Retina (tissue), 1 donor: ENCODE measurements at regions not wholly inside any gene's neighbourhood (a gene's known extent, or its start where the extent isn't known, plus 50 kb on each side); places are given as distances from the start of the nearest gene placed in this dataset.
"Not testable (repeated sequence)": the region's sequence is repeated elsewhere in the genome, so short reads cannot be mapped to it uniquely, and the experiment has no call there.

ENCODE experiments used
- DNase-seq: peaks from one replicate; pipeline ENCODE4 v3.0.0-alpha.2; 2016

GRCh38 chr4:13763707-13764106 is 136.2 kb upstream of the BOD1L1 start:
- no peak for DNase-seq

DNA sequence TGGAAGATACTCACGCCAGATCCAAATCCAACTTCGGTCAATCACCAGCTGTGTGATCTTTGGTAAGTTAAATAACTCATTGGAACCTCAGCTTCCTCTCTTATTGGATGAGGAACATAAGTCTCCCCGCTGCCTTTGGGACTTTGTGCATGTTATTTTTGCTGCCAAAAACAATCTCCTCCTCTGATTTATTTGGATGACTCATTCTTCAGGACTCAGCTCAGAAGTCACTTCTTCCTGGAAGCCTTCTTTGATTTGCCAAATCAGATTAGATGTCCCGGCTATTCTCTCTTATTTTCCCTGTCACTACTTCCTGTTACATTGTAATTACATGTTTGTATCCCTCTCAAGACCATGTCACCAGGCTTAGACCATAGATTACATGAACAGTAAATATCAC is 138.0 kb upstream of the BOD1L1 start:
- no peak for DNase-seq

DNA sequence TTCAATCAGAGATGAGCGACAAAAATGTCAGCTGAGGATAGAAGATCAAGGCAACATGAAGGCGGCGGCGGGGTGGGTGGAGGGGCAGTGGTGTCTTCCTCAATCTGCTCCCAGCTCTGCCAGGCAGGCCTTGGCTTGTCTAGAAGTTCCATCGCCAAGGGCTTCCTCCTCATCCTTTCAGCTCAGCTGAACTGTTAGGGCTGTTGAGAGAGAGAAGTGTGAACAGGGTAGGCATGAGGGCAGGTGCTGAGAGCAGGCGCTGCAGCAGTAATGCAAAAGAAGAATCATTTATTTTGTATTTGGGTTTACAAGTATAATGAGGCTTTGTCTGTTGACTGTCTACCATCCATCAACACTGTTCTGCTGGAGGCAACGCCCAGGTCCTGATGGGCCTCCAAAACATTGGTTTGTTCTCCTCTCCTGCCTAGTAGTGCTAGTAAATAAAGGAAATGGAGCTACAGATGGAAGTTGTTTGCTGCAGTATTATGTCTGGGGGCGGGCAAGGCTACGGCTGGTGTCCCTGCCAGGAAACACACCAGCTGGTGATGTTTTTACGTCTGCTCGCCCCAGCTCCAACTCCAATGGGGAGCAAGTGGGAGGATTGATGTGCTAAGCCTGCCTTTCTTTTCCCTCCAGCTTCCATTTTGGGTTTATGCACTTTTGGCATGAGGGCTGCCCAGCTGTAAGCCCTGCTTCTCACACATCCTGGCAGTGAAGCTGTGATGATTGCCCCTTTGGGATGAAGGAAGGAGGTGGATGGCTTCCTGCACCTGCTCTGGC is 139.4 kb upstream of the BOD1L1 start:
- no peak for DNase-seq

- no peak for DNase-seq
Measured at GRCh38 chr4:13777341-13777740, 149.8 kb upstream of the BOD1L1 start.

- DNase-seq, result no peak
Measured at GRCh38 chr4:13778367-13778766, 150.8 kb upstream of the BOD1L1 start.

GRCh38 chr4:13782231-13782630 is 154.7 kb upstream of the BOD1L1 start:
- DNase-seq, result no peak

DNA sequence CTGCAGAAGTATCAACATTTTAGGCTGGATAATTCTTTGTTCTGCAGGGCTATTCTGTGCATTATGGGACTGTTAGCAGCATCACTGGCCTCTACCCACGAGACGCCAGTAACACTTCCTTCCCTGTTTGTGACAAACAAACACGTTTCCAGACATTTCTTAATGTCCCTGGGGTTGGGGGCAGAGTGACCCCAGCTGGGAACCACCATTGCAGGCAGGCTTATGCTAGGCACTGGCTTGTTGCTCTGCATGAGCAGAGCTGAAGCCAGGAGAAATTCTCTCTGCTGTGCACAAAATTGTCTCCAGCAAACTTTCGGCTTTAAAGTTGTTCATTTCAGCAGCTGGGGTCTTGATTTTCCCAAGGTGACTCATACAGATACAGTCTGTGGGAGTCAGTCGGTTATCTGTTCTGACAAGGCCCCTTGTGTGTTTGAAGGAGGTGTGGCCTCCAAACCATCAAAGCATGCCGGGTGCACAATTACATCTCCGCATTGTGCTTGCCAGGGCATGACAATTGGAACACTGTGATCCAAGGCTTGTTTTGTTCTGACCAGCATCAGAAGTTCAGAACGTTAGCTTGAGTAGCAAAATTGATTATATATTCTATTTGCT is 156.4 kb upstream of the BOD1L1 start:
- DNase-seq, result peak; percentile 69

DNA sequence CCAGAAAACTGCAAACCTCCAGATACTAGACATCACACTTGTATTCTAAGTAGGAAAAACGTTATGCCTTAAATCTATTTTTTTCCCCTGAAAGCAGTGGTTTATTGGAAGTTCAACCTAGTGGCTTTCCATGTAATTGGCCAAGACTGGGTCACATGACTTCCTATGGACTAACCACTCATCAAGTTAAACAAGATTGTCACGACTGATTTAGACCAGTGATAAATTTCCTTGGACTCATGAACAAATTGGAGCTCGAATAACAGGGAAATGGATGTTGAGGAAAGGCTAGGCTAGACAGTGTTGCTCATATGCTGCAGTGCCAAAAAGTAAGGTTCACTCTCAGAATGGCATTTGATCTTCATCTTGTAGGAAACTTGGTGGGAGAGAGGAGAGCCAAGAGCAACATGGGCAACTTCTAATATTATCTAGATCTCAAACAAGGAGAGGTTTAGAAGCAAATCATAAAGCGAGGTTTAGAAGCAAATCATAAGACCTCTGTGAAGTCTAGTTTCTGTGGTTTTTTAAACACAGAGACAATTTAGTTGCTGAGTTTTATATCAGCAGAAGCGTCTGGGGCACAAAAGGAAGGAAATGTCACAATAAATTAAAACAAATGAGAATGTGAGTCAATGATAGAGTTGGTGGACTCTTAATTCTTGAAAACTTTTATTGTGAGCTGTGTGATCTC is 165.6 kb upstream of the BOD1L1 start:
- no peak for DNase-seq

GRCh38 chr4:13794819-13795565 is 167.5 kb upstream of the BOD1L1 start:
- DNase-seq, result no peak

GRCh38 chr4:13797061-13797460 is 169.5 kb upstream of the BOD1L1 start:
- DNase-seq, result no peak

DNA sequence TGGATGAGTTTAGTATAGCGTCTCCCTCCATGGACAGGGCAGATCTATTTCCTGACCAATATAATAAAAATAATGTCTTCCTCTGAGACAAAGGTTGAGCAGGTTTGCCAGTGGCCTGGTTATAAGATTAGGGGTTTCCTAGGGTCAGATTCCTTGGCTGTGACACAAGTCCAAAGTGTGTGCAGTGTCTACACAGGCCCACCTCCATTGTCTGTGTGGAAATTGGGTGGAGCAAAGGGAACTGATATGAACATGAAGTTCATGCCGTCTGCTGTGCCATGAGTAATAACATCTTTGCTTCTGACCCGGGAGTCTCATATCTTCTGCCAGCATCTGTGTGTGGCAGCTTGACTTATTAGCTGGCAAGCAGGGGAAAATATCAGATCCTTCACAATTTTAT is 187.7 kb upstream of the BOD1L1 start:
- DNase-seq, result no peak

GRCh38 chr4:13816472-13816871 is 188.9 kb upstream of the BOD1L1 start:
- DNase-seq, result no peak

GRCh38 chr4:13821522-13821921 is 194.0 kb upstream of the BOD1L1 start:
- no peak for DNase-seq

- not testable (repeated sequence) for DNase-seq
Measured at GRCh38 chr4:13825822-13826221, 198.3 kb upstream of the BOD1L1 start.

GRCh38 chr4:13829457-13829856 is 201.9 kb upstream of the BOD1L1 start:
- no peak for DNase-seq

GRCh38 chr4:13830449-13830848 is 202.9 kb upstream of the BOD1L1 start:
- DNase-seq, result no peak

- no peak for DNase-seq
Measured at GRCh38 chr4:13833171-13833804, 205.8 kb upstream of the BOD1L1 start.

- DNase-seq, result no peak
Measured at GRCh38 chr4:13836946-13837912, 209.7 kb upstream of the BOD1L1 start.

GRCh38 chr4:13840502-13841190 is 213.1 kb upstream of the BOD1L1 start:
- DNase-seq, result no peak

GRCh38 chr4:13844740-13845139 is 217.2 kb upstream of the BOD1L1 start:
- no peak for DNase-seq

DNA sequence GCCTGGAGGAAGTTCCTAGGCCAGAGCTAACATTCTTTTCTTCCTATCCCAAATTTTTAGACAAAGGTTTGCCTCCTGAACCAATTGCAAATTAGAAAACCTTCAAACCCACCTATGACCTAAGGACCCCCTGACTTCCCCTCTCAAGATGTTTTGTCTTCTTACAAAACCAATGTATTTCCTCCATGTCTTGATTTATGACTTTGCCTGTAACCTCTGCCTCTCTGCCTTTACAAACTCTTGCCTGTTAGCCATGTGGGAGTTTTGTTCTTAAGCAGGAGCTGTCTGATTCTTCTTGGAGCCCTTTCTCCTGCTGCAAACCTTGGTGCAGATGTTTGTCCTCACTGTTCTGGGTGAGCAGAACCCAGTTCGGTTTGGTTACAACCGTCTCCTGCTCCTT is 222.3 kb upstream of the BOD1L1 start:
- DNase-seq, result no peak
